AG04449 (cell line): ENCODE measurements at regions not wholly inside any gene's neighbourhood (a gene's known extent, or its start where the extent isn't known, plus 50 kb on each side); places are given as distances from the start of the nearest gene placed in this dataset.

Experiments used
- CTCF ChIA-PET: fragments of 350-600 bp; formaldehyde crosslinking; extraction: SDS; loops from one replicate; lab custom pipeline; 2021; ENCODE audit warnings: antibody characterized with exemption; lab: Yijun Ruan, JAX
- POLR2A ChIA-PET: fragments of 400-600, 350-600 bp; formaldehyde crosslinking; extraction: SDS; loops from one replicate; lab custom pipeline; 2020; ENCODE audit warnings: antibody characterized with exemption, inconsistent platforms; lab: Yijun Ruan, JAX
- DNase-seq: peaks from one replicate; pipeline ENCODE4 v3.0.0-alpha.2; 2010; ENCODE audit warnings: low read depth, low spot score
- H3K4me3 ChIP-seq: 2 replicates; pipeline ENCODE4 v1.5.1; 2011; ENCODE audit warnings: low read depth, mild to moderate bottlenecking, control low read depth, low read length
- TF ChIP-seq, protein P1 (sequence below): IDR thresholded peaks from one replicate; pipeline ENCODE4 v1.5.1; 2011; ENCODE audit warnings: mild to moderate bottlenecking, moderate library complexity, low read length, control low read depth, inconsistent platforms; ENCODE audit not compliant: insufficient read depth; ENCODE audit errors: missing control alignments

GRCh38 chr2:56681659-56682396, 498.0 kb downstream of the CCDC85A start:
- CTCF ChIA-PET, result interaction anchor here (1.0 to 1.1 kb wide), 2 partner anchors 68 to 491 kb away, joined by 3 to 4 read pairs; no protein-coding TSS in a partner anchor
- TF ChIP-seq, protein P1, sequence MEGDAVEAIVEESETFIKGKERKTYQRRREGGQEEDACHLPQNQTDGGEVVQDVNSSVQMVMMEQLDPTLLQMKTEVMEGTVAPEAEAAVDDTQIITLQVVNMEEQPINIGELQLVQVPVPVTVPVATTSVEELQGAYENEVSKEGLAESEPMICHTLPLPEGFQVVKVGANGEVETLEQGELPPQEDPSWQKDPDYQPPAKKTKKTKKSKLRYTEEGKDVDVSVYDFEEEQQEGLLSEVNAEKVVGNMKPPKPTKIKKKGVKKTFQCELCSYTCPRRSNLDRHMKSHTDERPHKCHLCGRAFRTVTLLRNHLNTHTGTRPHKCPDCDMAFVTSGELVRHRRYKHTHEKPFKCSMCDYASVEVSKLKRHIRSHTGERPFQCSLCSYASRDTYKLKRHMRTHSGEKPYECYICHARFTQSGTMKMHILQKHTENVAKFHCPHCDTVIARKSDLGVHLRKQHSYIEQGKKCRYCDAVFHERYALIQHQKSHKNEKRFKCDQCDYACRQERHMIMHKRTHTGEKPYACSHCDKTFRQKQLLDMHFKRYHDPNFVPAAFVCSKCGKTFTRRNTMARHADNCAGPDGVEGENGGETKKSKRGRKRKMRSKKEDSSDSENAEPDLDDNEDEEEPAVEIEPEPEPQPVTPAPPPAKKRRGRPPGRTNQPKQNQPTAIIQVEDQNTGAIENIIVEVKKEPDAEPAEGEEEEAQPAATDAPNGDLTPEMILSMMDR, result no peak
- DNase-seq, result no peak
- POLR2A ChIA-PET, result interaction anchor here (1.4 kb wide), 1 partner anchor 31 kb away, joined by 4 read pairs; no protein-coding TSS in a partner anchor
- H3K4me3 ChIP-seq, result no peak overlapping the region

DNA sequence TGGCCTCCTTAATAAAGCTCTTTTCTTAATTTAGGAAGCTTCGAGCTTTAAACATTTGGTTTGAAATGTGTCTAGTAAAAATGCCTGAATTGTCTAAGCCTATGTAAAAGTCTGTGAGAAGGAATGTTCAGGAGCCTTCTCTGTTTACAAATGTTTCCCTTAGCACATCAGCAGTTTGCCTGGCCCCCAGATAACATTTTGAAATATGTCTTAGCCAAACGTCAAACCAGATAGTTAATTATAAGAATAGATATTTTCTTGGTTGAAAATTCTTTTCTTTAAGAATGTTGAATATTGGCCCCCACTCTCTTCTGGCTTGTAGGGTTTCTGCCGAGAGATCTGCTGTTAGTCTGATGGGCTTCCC, 498.6 kb downstream of the CCDC85A start:
- ChIA-PET CTCF (interaction anchor here (1.1 kb wide), 1 partner anchor 67 kb away, joined by 4 read pairs; no protein-coding TSS in a partner anchor), POLR2A (no interaction called here)
- no peak for DNase-seq
- TF ChIP-seq, protein P1, result no peak
- no peak overlapping the region for H3K4me3 ChIP-seq

- no peak overlapping the region for H3K4me3 ChIP-seq
- no peak for DNase-seq
- TF ChIP-seq, protein P1, result no peak
- ChIA-PET POLR2A (no interaction called here), CTCF (no interaction called here)
These were observed 500.5 kb downstream of the CCDC85A start for GRCh38 chr2:56684327-56684726.

- TF ChIP-seq, protein P1, result no peak
- CTCF ChIA-PET, result no interaction called here
- no peak for DNase-seq
These were observed 501.4 kb downstream of the CCDC85A start for GRCh38 chr2:56685205-56685604.

DNA sequence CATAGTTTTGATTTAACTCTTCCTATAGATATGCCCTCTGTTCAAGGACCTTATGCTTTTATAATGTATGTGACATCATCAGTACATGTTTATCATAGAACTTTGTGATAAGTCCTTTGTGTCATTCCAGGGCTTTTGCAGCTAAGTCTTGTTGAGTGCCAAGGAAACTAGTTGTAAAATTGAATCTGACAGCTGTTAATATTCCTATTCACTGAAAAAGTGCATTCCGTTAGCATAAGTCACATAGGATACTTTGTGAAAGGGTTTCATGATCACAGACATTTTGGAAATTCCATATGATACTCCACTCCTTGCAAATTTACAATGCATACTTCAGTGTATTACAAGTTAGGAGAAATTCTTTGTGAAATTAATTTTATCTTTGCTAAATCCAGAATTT, 503.4 kb downstream of the CCDC85A start:
- no peak overlapping the region for H3K4me3 ChIP-seq
- TF ChIP-seq, protein P1, result no peak
- ChIA-PET POLR2A (no interaction called here), CTCF (no interaction called here)
- DNase-seq, result no peak

More at GRCh38 chr2:56685205-56685604, 501.4 kb downstream of the CCDC85A start:
- POLR2A ChIA-PET, result no interaction called here
- H3K4me3 ChIP-seq, result no peak overlapping the region

DNA sequence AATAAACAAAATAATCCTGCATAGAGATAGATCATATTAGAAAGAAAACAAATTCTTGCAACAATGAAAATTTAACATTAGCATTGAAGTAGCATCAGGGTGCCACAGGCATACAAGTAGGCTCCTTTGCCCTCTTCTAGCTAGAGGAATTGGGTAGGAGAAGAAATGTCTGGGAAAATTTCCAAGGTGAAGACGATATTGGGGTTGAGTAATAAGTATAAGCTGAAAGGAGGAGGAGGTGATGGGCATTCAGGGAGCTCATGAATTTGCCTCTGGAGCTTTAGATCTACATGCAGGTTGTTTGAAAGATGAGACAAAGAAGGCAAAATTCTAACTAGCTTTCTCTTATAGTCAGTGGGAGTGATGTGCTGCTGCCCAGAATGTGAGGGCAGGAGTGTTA, 504.9 kb downstream of the CCDC85A start:
- TF ChIP-seq, protein P1, result no peak
- CTCF ChIA-PET, result interaction anchor here (0.9 kb wide), 1 partner anchor 504 kb away, joined by 3 read pairs; the partner anchor contains the start of gene CCDC85A
- POLR2A ChIA-PET, result no interaction called here
- H3K4me3 ChIP-seq, result no peak overlapping the region
- DNase-seq, result no peak
